Right lobe of liver (tissue), 6 donors: ENCODE measurements at regions not wholly inside any gene's neighbourhood (a gene's known extent, or its start where the extent isn't known, plus 50 kb on each side); places are given as distances from the start of the nearest gene placed in this dataset.

Experiments
- ATAC-seq, 4 donors: fragments of 200-7000 bp; cut with Tn5 transposase; one replicate each; pipeline ENCODE4 v1.9.1; 2020; ENCODE audit warnings: mild to moderate bottlenecking in 4 of 4, moderate library complexity in 4 of 4
- DNase-seq, 3 donors: peaks; one replicate each; pipeline ENCODE4 v3.0.0-alpha.2; 2020
- H3K27ac ChIP-seq, 3 donors: fragments of 200-600 bp; one replicate each; pipeline ENCODE4 v1.8.0; 2022
- H3K27me3 ChIP-seq, 2 donors: fragments of 200-600 bp; one replicate each; pipeline ENCODE4 v1.8.0; 2022
- H3K36me3 ChIP-seq, 4 donors: fragments of 200-600 bp; sonication (generic) in 1 of 4; one replicate each; pipeline versions ENCODE4 v1.5.1 to v1.8.0; 2017 to 2022; ENCODE audit warnings: control low read depth in 1 of 4
- H3K4me1 ChIP-seq, 4 donors: fragments of 200-600 bp; sonication (generic) in 1 of 4; one replicate each; pipeline versions ENCODE4 v1.5.1 to v1.8.0; 2017 to 2022; ENCODE audit warnings: control low read depth in 1 of 4
- H3K4me3 ChIP-seq, 3 donors: fragments of 200-600 bp; one replicate each; pipeline ENCODE4 v1.8.0; 2022
- H3K9me3 ChIP-seq, 4 donors: fragments of 200-600 bp; sonication (generic) in 1 of 4; one replicate each; pipeline versions ENCODE4 v1.5.1 to v1.8.0; 2017 to 2022; ENCODE audit warnings: control low read depth in 1 of 4
- CTCF ChIP-seq, 4 donors: fragments of 200-600 bp in 3 of 4; fragments of 450-650 bp in 1 of 4; IDR thresholded peaks; one replicate each; pipeline versions ENCODE4 v1.5.1 to v1.8.0; 2016 to 2022; ENCODE audit warnings: antibody characterized with exemption in 4 of 4, mild to moderate bottlenecking in 2 of 4
- POLR2A ChIP-seq: fragments of 450-650 bp; IDR thresholded peaks from one replicate; pipeline ENCODE4 v1.6.1; 2017; ENCODE audit warnings: antibody characterized with exemption, mild to moderate bottlenecking
- WGBS: methylation state at CpG from one replicate; pipeline ENCODE4 v1.1.6; 2018; ENCODE audit warnings: low coverage, low lambda C conversion rate; ENCODE audit not compliant: insufficient coverage; ENCODE audit errors: missing lambda C conversion rate; 5-methylcytosine and 5-hydroxymethylcytosine counted together
- intact Hi-C, 2 donors: fragments of 100-400 bp; cut with DNase I; formaldehyde crosslinking; loops; one replicate each; pipeline versions ENCODE4 v1.11.2 to v1.14.1; 2022
- donor health status: DM: no; HTN: yes; CAD: no.
- donor health status: DM: no; HTN: no; CAD: no.
- donor health status: DM: no; HTN: no; CAD: no.
- donor health status: DM: no; HTN: yes; CAD: no.
- donor health status: DM: no; HTN: yes; CAD: no.

- ATAC-seq (peak; percentile 92 to 99 (median 98)), DNase-seq (peak; percentile 53 to 69 (median 64))
- no peak overlapping the region for H3K27ac ChIP-seq
- no peaks in the 10 kb centered on the region for H3K36me3 ChIP-seq
- no peaks in the 10 kb centered on the region for H3K9me3 ChIP-seq
- peaks cover 0 to 4% (median 2%) of the 10 kb centered on the region in 4 donors for H3K4me1 ChIP-seq
- WGBS = under 1% methylated on average over 40 of the region's 45 CpGs
- intact Hi-C loops = no loop called here
- H3K27me3 ChIP-seq = peaks cover 0 to 3% of the 10 kb centered on the region in 2 donors
- TF ChIP-seq POLR2A (no peak), CTCF (IDR thresholded peaks at IDR 0.05) (no peak)
- peak overlapping the region; percentile 20 to 40 (median 37) for H3K4me3 ChIP-seq
These were observed 72.9 kb downstream of the EN1 start for GRCh38 chr2:118774458-118775133.

GRCh38 chr2:118773826-118774225 lies 73.6 kb downstream of the EN1 start:
- peaks cover 0 to 3% of the 10 kb centered on the region in 2 donors for H3K27me3 ChIP-seq
- TF ChIP-seq CTCF (IDR thresholded peaks at IDR 0.05) (no peak), POLR2A (no peak)
- no peaks in the 10 kb centered on the region for H3K9me3 ChIP-seq
- H3K36me3 ChIP-seq = no peaks in the 10 kb centered on the region
- H3K4me3 ChIP-seq = no peak overlapping the region
- H3K27ac ChIP-seq = no peak overlapping the region
- ATAC-seq (no peak), DNase-seq (no peak)
- intact Hi-C loops = no loop called here
- peaks cover 0 to 4% (median 2%) of the 10 kb centered on the region in 4 donors for H3K4me1 ChIP-seq
- WGBS = 53% methylated on average over 6 of the region's 7 CpGs

- Histone ChIP-seq H3K27me3 (peaks cover 0 to 3% of the 10 kb centered on the region in 2 donors), H3K27ac (no peak overlapping the region), H3K36me3 (no peaks in the 10 kb centered on the region), H3K9me3 (no peaks in the 10 kb centered on the region), H3K4me1 (peaks cover 0 to 4% (median 2%) of the 10 kb centered on the region in 4 donors), H3K4me3 (no peak overlapping the region)
- intact Hi-C loops = no loop called here
- no peak for TF ChIP-seq CTCF (IDR thresholded peaks at IDR 0.05)
- no peak for TF ChIP-seq POLR2A
- ATAC-seq (no peak), DNase-seq (no peak)
- WGBS = 79% methylated on average over 17 of the region's 22 CpGs
These were observed 74.8 kb downstream of the EN1 start for GRCh38 chr2:118772487-118773200.

GRCh38 chr2:118769707-118770400 lies 77.6 kb downstream of the EN1 start:
- Histone ChIP-seq H3K4me1 (peaks cover 0 to 2% (median 0%) of the 10 kb centered on the region in 4 donors), H3K9me3 (no peaks in the 10 kb centered on the region), H3K27me3 (no peaks in the 10 kb centered on the region), H3K27ac (no peak overlapping the region), H3K4me3 (no peak overlapping the region), H3K36me3 (no peaks in the 10 kb centered on the region)
- ATAC-seq (no peak), DNase-seq (no peak)
- TF ChIP-seq CTCF (IDR thresholded peaks at IDR 0.05) = no peak
- TF ChIP-seq POLR2A = no peak
- 60% methylated on average over 6 of the region's 6 CpGs for WGBS
- intact Hi-C loops = no loop called here
